ENCODE measurements at regions not wholly inside any gene's neighbourhood (a gene's known extent, or its start where the extent isn't known, plus 50 kb on each side); places are given as distances from the start of the nearest gene placed in this dataset.

- Histone ChIP-seq H3K4me1 (ENCODE audit: insufficient read depth, low read length) (no peaks in the 10 kb centered on the region), H3K4me3 (ENCODE audit: low read length) (no peak overlapping the region), H3K9me3 (ENCODE audit: insufficient read depth, low read depth, low read length) (no peaks in the 10 kb centered on the region), H3K36me3 (ENCODE audit: insufficient read depth, low read depth, low read length) (no peaks in the 10 kb centered on the region), H3K9ac (ENCODE audit: low read depth, low read length) (no peak overlapping the region), H3K27me3 (ENCODE audit: insufficient read depth, low read length) (no peaks in the 10 kb centered on the region), H3K27ac (ENCODE audit: low read length) (no peak overlapping the region)
Observed at GRCh38 chr3:40968666-40969065, 230.6 kb upstream of the CTNNB1 start.

GRCh38 chr3:40969341-40969740 lies 230.0 kb upstream of the CTNNB1 start:
- H3K9me3 ChIP-seq (ENCODE audit: insufficient read depth, low read depth, low read length): no peaks in the 10 kb centered on the region
- no peaks in the 10 kb centered on the region for H3K4me1 ChIP-seq (ENCODE audit: insufficient read depth, low read length)
- H3K36me3 ChIP-seq (ENCODE audit: insufficient read depth, low read depth, low read length): no peaks in the 10 kb centered on the region
- no peak overlapping the region for H3K27ac ChIP-seq (ENCODE audit: low read length)
- no peak overlapping the region for H3K9ac ChIP-seq (ENCODE audit: low read depth, low read length)
- no peaks in the 10 kb centered on the region for H3K27me3 ChIP-seq (ENCODE audit: insufficient read depth, low read length)
- no peak overlapping the region for H3K4me3 ChIP-seq (ENCODE audit: low read length)

- H3K27ac ChIP-seq (ENCODE audit: low read length): no peak overlapping the region
- H3K4me1 ChIP-seq (ENCODE audit: insufficient read depth, low read length): no peaks in the 10 kb centered on the region
- no peak overlapping the region for H3K4me3 ChIP-seq (ENCODE audit: low read length)
- H3K9ac ChIP-seq (ENCODE audit: low read depth, low read length): no peak overlapping the region
- H3K9me3 ChIP-seq (ENCODE audit: insufficient read depth, low read depth, low read length): no peaks in the 10 kb centered on the region
- no peaks in the 10 kb centered on the region for H3K27me3 ChIP-seq (ENCODE audit: insufficient read depth, low read length)
- H3K36me3 ChIP-seq (ENCODE audit: insufficient read depth, low read depth, low read length): no peaks in the 10 kb centered on the region
Observed at GRCh38 chr3:40969756-40970466, 229.4 kb upstream of the CTNNB1 start.

- no peaks in the 10 kb centered on the region for H3K36me3 ChIP-seq (ENCODE audit: insufficient read depth, low read depth, low read length)
- H3K9ac ChIP-seq (ENCODE audit: low read depth, low read length): no peak overlapping the region
- no peaks in the 10 kb centered on the region for H3K27me3 ChIP-seq (ENCODE audit: insufficient read depth, low read length)
- H3K4me3 ChIP-seq (ENCODE audit: low read length): no peak overlapping the region
- no peak overlapping the region for H3K27ac ChIP-seq (ENCODE audit: low read length)
- H3K4me1 ChIP-seq (ENCODE audit: insufficient read depth, low read length): no peaks in the 10 kb centered on the region
- no peaks in the 10 kb centered on the region for H3K9me3 ChIP-seq (ENCODE audit: insufficient read depth, low read depth, low read length)
Observed at GRCh38 chr3:40971191-40972168, 227.8 kb upstream of the CTNNB1 start.

GRCh38 chr3:40972350-40972749 lies 227.0 kb upstream of the CTNNB1 start:
- Histone ChIP-seq H3K9ac (ENCODE audit: low read depth, low read length) (no peak overlapping the region), H3K4me1 (ENCODE audit: insufficient read depth, low read length) (no peaks in the 10 kb centered on the region), H3K27me3 (ENCODE audit: insufficient read depth, low read length) (no peaks in the 10 kb centered on the region), H3K9me3 (ENCODE audit: insufficient read depth, low read depth, low read length) (no peaks in the 10 kb centered on the region), H3K27ac (ENCODE audit: low read length) (no peak overlapping the region), H3K4me3 (ENCODE audit: low read length) (no peak overlapping the region), H3K36me3 (ENCODE audit: insufficient read depth, low read depth, low read length) (no peaks in the 10 kb centered on the region)

- H3K27ac ChIP-seq (ENCODE audit: low read length): no peak overlapping the region
- no peak overlapping the region for H3K9ac ChIP-seq (ENCODE audit: low read depth, low read length)
- no peaks in the 10 kb centered on the region for H3K9me3 ChIP-seq (ENCODE audit: insufficient read depth, low read depth, low read length)
- H3K4me3 ChIP-seq (ENCODE audit: low read length): no peak overlapping the region
- no peaks in the 10 kb centered on the region for H3K4me1 ChIP-seq (ENCODE audit: insufficient read depth, low read length)
- no peaks in the 10 kb centered on the region for H3K36me3 ChIP-seq (ENCODE audit: insufficient read depth, low read depth, low read length)
- no peaks in the 10 kb centered on the region for H3K27me3 ChIP-seq (ENCODE audit: insufficient read depth, low read length)
Observed at GRCh38 chr3:40973141-40973540, 226.2 kb upstream of the CTNNB1 start.

- no peaks in the 10 kb centered on the region for H3K9me3 ChIP-seq (ENCODE audit: insufficient read depth, low read depth, low read length)
- H3K36me3 ChIP-seq (ENCODE audit: insufficient read depth, low read depth, low read length): no peaks in the 10 kb centered on the region
- H3K4me1 ChIP-seq (ENCODE audit: insufficient read depth, low read length): no peaks in the 10 kb centered on the region
- H3K27me3 ChIP-seq (ENCODE audit: insufficient read depth, low read length): no peaks in the 10 kb centered on the region
- no peak overlapping the region for H3K4me3 ChIP-seq (ENCODE audit: low read length)
- no peak overlapping the region for H3K27ac ChIP-seq (ENCODE audit: low read length)
- no peak overlapping the region for H3K9ac ChIP-seq (ENCODE audit: low read depth, low read length)
Observed at GRCh38 chr3:40975711-40976121, 223.6 kb upstream of the CTNNB1 start.

GRCh38 chr3:40976241-40976640 lies 223.1 kb upstream of the CTNNB1 start:
- H3K9ac ChIP-seq (ENCODE audit: low read depth, low read length): no peak overlapping the region
- H3K4me3 ChIP-seq (ENCODE audit: low read length): no peak overlapping the region
- no peaks in the 10 kb centered on the region for H3K27me3 ChIP-seq (ENCODE audit: insufficient read depth, low read length)
- no peaks in the 10 kb centered on the region for H3K4me1 ChIP-seq (ENCODE audit: insufficient read depth, low read length)
- no peak overlapping the region for H3K27ac ChIP-seq (ENCODE audit: low read length)
- H3K9me3 ChIP-seq (ENCODE audit: insufficient read depth, low read depth, low read length): no peaks in the 10 kb centered on the region
- H3K36me3 ChIP-seq (ENCODE audit: insufficient read depth, low read depth, low read length): no peaks in the 10 kb centered on the region

- Histone ChIP-seq H3K9ac (ENCODE audit: low read depth, low read length) (no peak overlapping the region), H3K4me1 (ENCODE audit: insufficient read depth, low read length) (no peaks in the 10 kb centered on the region), H3K9me3 (ENCODE audit: insufficient read depth, low read depth, low read length) (no peaks in the 10 kb centered on the region), H3K36me3 (ENCODE audit: insufficient read depth, low read depth, low read length) (no peaks in the 10 kb centered on the region), H3K27ac (ENCODE audit: low read length) (no peak overlapping the region), H3K27me3 (ENCODE audit: insufficient read depth, low read length) (no peaks in the 10 kb centered on the region), H3K4me3 (ENCODE audit: low read length) (no peak overlapping the region)
Observed at GRCh38 chr3:40978442-40978841, 220.9 kb upstream of the CTNNB1 start.

- Histone ChIP-seq H3K9me3 (ENCODE audit: insufficient read depth, low read depth, low read length) (no peaks in the 10 kb centered on the region), H3K4me3 (ENCODE audit: low read length) (no peak overlapping the region), H3K4me1 (ENCODE audit: insufficient read depth, low read length) (no peaks in the 10 kb centered on the region), H3K9ac (ENCODE audit: low read depth, low read length) (no peak overlapping the region), H3K27me3 (ENCODE audit: insufficient read depth, low read length) (no peaks in the 10 kb centered on the region), H3K27ac (ENCODE audit: low read length) (no peak overlapping the region), H3K36me3 (ENCODE audit: insufficient read depth, low read depth, low read length) (no peaks in the 10 kb centered on the region)
Observed at GRCh38 chr3:40979962-40980361, 219.3 kb upstream of the CTNNB1 start.

GRCh38 chr3:40980467-40980866 lies 218.8 kb upstream of the CTNNB1 start:
- Histone ChIP-seq H3K27ac (ENCODE audit: low read length) (no peak overlapping the region), H3K4me3 (ENCODE audit: low read length) (no peak overlapping the region), H3K4me1 (ENCODE audit: insufficient read depth, low read length) (no peaks in the 10 kb centered on the region), H3K36me3 (ENCODE audit: insufficient read depth, low read depth, low read length) (no peaks in the 10 kb centered on the region), H3K9me3 (ENCODE audit: insufficient read depth, low read depth, low read length) (no peaks in the 10 kb centered on the region), H3K9ac (ENCODE audit: low read depth, low read length) (no peak overlapping the region), H3K27me3 (ENCODE audit: insufficient read depth, low read length) (no peaks in the 10 kb centered on the region)

- Histone ChIP-seq H3K27ac (ENCODE audit: low read length) (no peak overlapping the region), H3K4me3 (ENCODE audit: low read length) (no peak overlapping the region), H3K9ac (ENCODE audit: low read depth, low read length) (no peak overlapping the region), H3K27me3 (ENCODE audit: insufficient read depth, low read length) (no peaks in the 10 kb centered on the region), H3K4me1 (ENCODE audit: insufficient read depth, low read length) (no peaks in the 10 kb centered on the region), H3K36me3 (ENCODE audit: insufficient read depth, low read depth, low read length) (no peaks in the 10 kb centered on the region), H3K9me3 (ENCODE audit: insufficient read depth, low read depth, low read length) (no peaks in the 10 kb centered on the region)
Observed at GRCh38 chr3:40985195-40985594, 214.1 kb upstream of the CTNNB1 start.

Measured in iPS-20b (cell line).